Right forelimb (tissue), 1 donor: ENCODE measurements at regions not wholly inside any gene's neighbourhood (a gene's known extent, or its start where the extent isn't known, plus 50 kb on each side); places are given as distances from the start of the nearest gene placed in this dataset.
"Not testable (repeated sequence)": the region's sequence is repeated elsewhere in the genome, so short reads cannot be mapped to it uniquely, and the experiment has no call there.

ENCODE experiments used
- DNase-seq: peaks from one replicate; pipeline ENCODE4 v3.0.0-alpha.2; 2018

GRCh38 chr7:159335181-159335926 is 190.7 kb upstream of the VIPR2 start:
- DNase-seq: not testable (repeated sequence)

DNA sequence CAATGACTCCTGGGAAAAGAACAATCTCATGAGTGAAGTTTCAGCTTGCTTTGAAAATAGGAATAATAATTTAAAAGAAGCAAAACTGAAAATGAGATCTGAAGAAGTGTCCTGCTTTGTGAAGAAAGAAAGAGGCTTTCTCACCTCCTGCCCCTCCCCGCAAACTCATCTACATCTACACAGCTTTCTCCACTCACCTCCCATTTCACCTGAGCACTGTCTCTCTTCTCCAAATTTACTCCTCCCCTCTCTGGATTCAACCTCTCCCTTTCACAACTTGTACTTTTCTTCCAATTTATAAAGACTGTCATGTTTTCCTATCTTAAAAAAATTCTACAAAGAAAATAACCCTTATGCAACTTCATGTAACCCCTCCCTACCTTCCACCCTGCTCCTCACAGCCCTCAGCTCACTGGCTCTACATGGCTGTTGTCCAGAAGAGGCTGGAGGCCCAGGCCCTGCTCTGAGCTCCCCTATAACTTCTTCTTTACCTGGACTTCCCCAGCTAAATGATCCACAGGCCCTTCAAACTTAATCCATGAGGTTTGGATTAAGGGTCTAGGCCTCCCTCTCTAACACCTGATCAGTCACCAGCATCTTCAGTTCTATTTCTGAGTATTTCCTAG is 188.3 kb upstream of the VIPR2 start:
- not testable (repeated sequence) for DNase-seq

- no peak for DNase-seq
These were observed 186.8 kb upstream of the VIPR2 start for GRCh38 chr7:159331462-159331861.

DNA sequence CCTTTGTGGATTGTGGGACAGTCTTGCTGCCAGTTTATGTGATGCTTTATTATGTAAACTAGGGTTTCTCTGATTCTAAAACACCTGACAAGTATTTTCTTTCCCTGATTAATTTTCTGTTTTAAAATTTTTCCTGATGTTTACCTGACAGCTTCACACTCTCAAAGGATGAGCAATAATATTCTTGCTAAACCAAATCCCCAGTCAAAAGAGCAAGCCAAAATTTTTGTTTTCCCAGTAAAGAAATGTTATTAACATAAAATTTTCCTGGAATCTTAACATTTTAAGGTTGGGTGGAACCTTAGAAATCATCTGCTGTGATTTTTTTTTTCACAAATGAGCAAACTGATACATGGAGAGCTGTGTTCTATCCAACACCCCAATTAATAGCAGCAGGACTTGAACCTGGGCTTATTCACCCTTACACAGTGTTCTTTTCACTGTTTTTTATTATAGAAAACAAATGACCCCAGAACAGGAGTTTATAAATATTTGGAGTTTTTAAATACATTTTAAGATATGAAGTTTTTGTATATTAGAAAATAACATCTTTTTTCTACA is 185.2 kb upstream of the VIPR2 start:
- DNase-seq: no peak

GRCh38 chr7:159328096-159328495 is 183.4 kb upstream of the VIPR2 start:
- no peak for DNase-seq

- no peak for DNase-seq
These were observed 178.7 kb upstream of the VIPR2 start for GRCh38 chr7:159323359-159323758.

DNA sequence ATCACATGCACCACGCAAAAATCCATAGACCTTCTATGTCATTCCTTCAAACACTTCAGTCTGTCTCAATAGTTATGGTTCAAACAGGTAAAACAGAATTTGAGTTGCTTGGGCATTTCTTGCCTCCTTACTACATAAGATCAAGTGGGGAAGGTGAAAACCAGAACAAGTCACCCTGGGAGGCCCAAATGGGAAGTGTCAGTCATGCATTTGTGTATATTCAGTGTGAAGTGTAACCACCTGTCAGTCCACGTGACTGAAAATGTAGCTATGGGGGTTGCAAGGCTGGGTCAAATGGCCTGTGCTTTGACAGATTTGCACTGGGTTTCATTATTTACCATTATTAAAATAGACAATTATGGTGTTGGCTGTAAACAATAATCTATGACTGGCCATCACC is 176.6 kb upstream of the VIPR2 start:
- DNase-seq: no peak

- DNase-seq: no peak
These were observed 174.2 kb upstream of the VIPR2 start for GRCh38 chr7:159318682-159319351.

DNA sequence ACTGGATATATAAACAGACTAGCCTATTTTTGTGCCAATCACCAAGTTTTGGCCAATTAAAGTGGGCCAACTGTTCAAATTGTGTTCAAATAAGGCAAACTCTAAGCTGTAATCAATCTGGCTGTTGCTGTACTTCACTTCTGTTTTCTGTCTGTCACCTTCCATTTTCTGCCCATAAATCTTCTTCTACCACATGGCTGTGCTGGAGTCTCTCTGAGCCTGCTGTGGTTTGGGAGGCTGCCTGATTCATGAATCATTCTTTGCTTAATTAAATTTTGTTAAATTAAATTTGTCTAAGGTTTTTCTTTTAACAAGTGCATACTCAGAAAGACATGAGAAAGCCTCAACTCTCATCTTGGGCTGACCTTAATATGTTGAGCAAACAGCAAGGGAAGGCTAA is 172.6 kb upstream of the VIPR2 start:
- DNase-seq: no peak

GRCh38 chr7:159311172-159311494 is 166.5 kb upstream of the VIPR2 start:
- DNase-seq: no peak

GRCh38 chr7:159310457-159311171 is 165.9 kb upstream of the VIPR2 start:
- DNase-seq: no peak

DNA sequence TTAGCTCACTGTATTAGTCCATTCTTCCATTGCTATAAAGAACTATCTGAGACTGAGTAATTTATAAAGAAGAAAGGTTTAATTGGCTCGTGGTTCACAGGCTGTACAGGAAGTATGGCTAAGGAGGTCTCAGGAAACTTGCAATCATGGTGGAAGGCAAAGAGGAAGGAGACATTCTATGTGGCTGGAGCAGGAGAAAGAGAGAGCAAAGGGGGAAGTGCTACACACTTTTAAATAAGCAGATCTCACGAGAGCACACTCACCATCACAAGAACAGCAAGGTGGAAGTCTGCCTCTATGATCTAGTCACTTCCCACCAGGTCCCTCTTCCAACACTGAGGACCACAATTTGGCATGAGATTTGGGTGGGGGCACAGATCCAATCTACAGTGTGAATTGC is 164.5 kb upstream of the VIPR2 start:
- DNase-seq: not testable (repeated sequence)

DNA sequence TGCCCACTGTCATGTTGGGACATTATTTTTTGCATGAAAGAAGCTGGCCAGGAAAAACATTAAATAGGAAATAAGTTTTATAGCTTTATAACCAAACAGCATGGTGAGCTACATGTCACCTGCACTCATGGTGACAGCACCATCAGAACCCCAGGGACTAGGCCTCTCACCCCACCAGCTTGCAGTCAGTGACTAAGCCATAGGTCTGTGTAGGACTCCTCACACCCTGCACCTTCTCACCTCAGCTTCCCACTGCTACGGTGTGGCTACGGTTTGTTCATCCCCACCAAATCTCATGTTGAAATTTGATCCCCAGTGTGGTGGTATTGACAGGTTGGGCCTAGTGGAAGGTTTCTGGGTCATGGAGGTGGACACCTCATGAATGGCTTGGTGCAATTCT is 161.3 kb upstream of the VIPR2 start:
- no peak for DNase-seq

- not testable (repeated sequence) for DNase-seq
These were observed 160.5 kb upstream of the VIPR2 start for GRCh38 chr7:159305185-159305584.

- not testable (repeated sequence) for DNase-seq
These were observed 158.8 kb upstream of the VIPR2 start for GRCh38 chr7:159303510-159303909.

- no peak for DNase-seq
These were observed 151.5 kb upstream of the VIPR2 start for GRCh38 chr7:159296093-159296681.

DNA sequence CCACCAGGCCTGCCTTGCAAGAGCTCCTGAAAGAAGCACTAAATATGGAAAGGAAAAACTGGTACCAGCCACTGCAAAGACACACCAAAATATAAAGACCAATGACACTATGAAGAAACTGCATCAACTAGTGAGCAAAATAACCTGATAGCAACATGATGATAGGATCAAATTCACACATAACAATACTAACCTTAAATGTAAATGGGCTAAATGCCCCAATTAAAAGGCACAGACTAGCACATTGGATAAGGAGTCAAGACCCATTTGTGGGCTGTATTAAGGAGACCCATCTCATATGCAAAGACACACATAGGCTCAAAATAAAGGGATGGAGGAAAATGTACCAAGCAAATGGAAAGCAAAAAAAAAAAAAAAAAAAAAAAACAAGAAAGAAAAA is 141.8 kb upstream of the VIPR2 start:
- not testable (repeated sequence) for DNase-seq

DNA sequence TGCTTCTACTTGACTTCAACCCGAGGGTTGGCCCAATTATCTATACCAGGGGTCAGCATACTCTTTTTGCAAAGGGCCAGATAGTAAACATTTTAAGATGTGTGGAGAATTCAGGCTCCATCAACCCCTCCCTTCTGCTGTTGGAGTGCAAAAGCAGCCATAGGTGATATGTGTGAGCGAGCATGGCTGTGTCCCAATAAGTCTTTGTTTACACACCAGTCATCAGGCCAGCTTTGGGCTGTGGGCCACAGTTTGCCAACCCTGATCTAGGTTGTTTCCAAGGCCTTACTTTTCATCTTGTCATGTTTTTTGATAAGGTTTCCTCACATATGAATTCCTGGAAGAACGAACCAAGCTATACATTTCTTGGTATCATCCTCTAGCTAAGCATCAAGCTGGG is 136.9 kb upstream of the VIPR2 start:
- DNase-seq: no peak

DNA sequence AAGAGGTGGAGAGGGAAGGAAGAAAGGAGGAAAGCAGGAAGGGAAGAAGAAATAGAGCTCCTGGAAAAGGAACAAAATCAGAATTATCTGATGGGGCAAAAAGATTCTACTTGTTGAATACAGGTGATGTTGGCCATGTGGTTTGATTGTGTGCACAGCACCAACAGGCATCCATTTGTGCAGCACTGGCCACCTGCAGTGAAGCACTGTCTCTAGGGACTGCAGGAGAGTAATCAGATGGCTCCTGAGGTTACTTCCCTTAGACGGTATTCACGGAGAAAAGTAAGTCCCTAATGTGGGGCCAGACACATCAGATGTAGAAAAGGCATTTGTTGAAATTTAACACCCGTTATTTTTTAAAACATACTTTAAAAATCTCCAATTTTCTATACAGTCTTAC is 135.3 kb upstream of the VIPR2 start:
- no peak for DNase-seq

DNA sequence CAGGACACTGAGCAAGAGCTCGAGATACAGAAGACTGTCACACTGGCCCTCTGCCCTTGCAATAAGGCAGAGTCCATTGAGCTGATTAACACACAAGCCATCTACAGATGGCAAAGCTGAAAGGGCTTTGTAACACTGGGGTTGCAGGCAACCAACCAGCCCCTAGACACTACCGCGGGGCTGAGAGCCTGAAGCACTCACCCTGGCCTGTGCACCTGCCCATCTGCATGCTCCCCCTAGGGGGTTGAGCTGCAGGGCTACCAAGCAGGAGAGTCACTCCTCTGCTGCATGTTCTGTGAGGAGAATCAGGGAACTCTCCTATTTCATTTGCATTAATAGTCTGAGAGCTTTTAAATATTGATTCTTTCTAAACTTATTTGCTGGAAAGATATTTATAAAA is 128.1 kb upstream of the VIPR2 start:
- no peak for DNase-seq

- DNase-seq: no peak
These were observed 127.1 kb upstream of the VIPR2 start for GRCh38 chr7:159271781-159272180.

- no peak for DNase-seq
These were observed 125.1 kb upstream of the VIPR2 start for GRCh38 chr7:159269745-159270144.

GRCh38 chr7:159263430-159263829 is 118.8 kb upstream of the VIPR2 start:
- DNase-seq: no peak
